GM12872 (cell line): ENCODE measurements at regions not wholly inside any gene's neighbourhood (a gene's known extent, or its start where the extent isn't known, plus 50 kb on each side); places are given as distances from the start of the nearest gene placed in this dataset.

Experiments used
- CTCF ChIP-seq: IDR thresholded peaks from 3 replicates; pipeline ENCODE4 v1.5.1; 2011; ENCODE audit warnings: low read depth, mild to moderate bottlenecking, low read length, moderate library complexity; ENCODE audit not compliant: insufficient read depth

- no peak for TF ChIP-seq CTCF
Measured at GRCh38 chr4:28073860-28074555, 1213.4 kb downstream of the STIM2 start.

- TF ChIP-seq CTCF = no peak
Measured at GRCh38 chr4:28075401-28075956, 1214.8 kb downstream of the STIM2 start.

GRCh38 chr4:28082686-28083390 lies 1222.2 kb downstream of the STIM2 start:
- no peak for TF ChIP-seq CTCF

- no peak for TF ChIP-seq CTCF
Measured at GRCh38 chr4:28092610-28093009, 1232.0 kb downstream of the STIM2 start.

GRCh38 chr4:28093071-28093470 lies 1232.4 kb downstream of the STIM2 start:
- no peak for TF ChIP-seq CTCF

GRCh38 chr4:28101583-28101982 lies 1240.9 kb downstream of the STIM2 start:
- TF ChIP-seq CTCF = no peak

- TF ChIP-seq CTCF = no peak
Measured at GRCh38 chr4:28105271-28105859, 1244.7 kb downstream of the STIM2 start.
